ENCODE measurements at regions not wholly inside any gene's neighbourhood (a gene's known extent, or its start where the extent isn't known, plus 50 kb on each side); places are given as distances from the start of the nearest gene placed in this dataset.

DNA sequence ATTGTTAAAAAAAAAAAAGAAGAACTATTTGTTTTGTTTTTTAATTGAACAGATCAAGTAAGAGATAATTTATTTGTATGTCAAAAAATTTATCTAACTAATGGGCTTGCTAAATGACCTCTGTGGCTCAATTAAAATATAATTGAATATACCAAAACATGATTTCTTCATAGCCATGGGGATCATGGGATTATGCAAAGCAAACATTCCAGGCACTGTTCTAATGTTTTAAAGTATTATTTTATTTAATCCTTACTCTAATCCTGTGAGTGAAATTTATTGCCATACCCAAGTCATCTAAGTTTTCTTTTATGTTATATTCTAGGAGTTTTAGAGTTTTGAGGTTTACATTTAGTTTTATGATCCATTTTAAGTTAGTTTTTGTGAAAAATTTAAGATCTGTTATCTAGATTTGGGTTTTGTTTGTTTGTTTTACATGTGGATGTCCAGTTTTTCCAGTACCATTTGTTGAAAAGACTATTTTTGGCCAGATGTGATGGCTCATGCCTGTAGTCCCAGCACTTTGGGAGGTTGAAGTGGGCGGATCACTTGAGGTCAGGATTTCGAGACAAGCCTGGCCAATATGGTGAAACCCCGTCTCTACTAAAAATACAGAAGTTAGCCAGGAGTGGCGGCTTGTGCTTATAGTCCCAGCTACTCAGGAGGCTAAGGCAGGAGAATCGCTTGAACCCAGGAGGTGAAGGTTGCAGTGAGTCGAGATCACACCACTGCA lies 52.3 kb upstream of the CNOT10 start:
- DNase-seq = no peak

GRCh38 chr3:32630266-32630665 lies 54.7 kb upstream of the CNOT10 start:
- no peak for DNase-seq

GRCh38 chr3:32626631-32627030 lies 56.0 kb upstream of the DYNC1LI1 start:
- no peak for DNase-seq

DNA sequence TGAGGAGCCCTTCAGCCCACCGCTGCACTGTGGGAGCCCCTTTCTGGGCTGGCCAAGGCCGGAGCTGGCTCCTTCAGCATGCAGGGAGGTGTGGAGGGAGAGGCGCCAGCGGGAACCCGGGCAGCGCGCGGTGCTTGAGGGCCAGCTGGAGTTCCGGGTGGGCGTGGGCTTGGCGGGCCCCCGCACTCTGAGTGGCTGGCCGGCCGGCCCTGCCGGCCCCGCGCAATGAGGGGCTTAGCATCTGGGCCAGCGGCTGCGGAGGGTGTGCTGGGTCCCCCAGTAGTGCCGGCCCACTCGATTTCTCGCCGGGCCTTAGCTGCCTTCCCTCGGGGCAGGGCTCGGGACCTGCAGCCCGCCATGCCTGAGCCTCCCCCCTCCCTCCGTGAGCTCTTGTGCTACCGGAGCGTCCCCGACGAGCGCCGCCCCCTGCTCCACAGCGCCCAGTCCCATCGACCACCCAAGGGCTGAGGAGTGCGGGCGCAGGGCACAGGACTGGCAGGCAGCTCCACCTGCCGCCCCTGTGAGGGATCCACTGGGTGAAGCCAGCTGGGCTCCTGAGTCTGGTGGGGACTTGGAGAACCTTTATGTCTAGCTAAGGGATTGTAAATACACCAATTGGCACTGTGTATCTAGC lies 55.0 kb upstream of the DYNC1LI1 start:
- peak; percentile 36 for DNase-seq

GRCh38 chr3:32623532-32623931 lies 52.9 kb upstream of the DYNC1LI1 start:
- DNase-seq = no peak

- DNase-seq = no peak
Measured at GRCh38 chr3:32621466-32621865, 50.8 kb upstream of the DYNC1LI1 start.

- DNase-seq = no peak
Measured at GRCh38 chr3:32620611-32621310, 50.1 kb upstream of the DYNC1LI1 start.
